ENCODE measurements at regions not wholly inside any gene's neighbourhood (a gene's known extent, or its start where the extent isn't known, plus 50 kb on each side); places are given as distances from the start of the nearest gene placed in this dataset.

GRCh38 chr18:40041951-40042350, 1913.1 kb upstream of the PIK3C3 start:
- Histone ChIP-seq H3K9me3 (ENCODE audit: low read length) (peaks cover 3% of the 10 kb centered on the region), H3K4me1 (ENCODE audit: insufficient read depth, low read length) (no peaks in the 10 kb centered on the region), H3K27ac (ENCODE audit: low read depth, low read length) (no peak overlapping the region), H3K4me3 (ENCODE audit: low read length) (no peak overlapping the region), H3K36me3 (ENCODE audit: insufficient read depth, low read length) (no peaks in the 10 kb centered on the region), H3K27me3 (ENCODE audit: insufficient read depth, low read length, poor library complexity, severe bottlenecking) (no peaks in the 10 kb centered on the region)
- H3K4me3 Mint-ChIP-seq, result no peak overlapping the region
- peaks cover 0 to 2% (median 0%) of the 10 kb centered on the region in 3 donors for H3K36me3 Mint-ChIP-seq
- no peaks in the 10 kb centered on the region for H3K4me1 Mint-ChIP-seq
- H3K9me3 Mint-ChIP-seq, result peaks cover 4 to 28% (median 13%) of the 10 kb centered on the region in 5 donors
- POLR2A ChIA-PET, result no interaction called here
- no peak for DNase-seq
- CTCF ChIA-PET, result no interaction called here
- H3K27ac Mint-ChIP-seq, result no peak overlapping the region
- H3K27me3 Mint-ChIP-seq, result no peaks in the 10 kb centered on the region

- H3K4me1 ChIP-seq (ENCODE audit: insufficient read depth, low read length), result no peaks in the 10 kb centered on the region
- ChIA-PET POLR2A (no interaction called here), CTCF (no interaction called here)
- H3K9me3 ChIP-seq (ENCODE audit: low read length), result peaks cover 3% of the 10 kb centered on the region
- no peaks in the 10 kb centered on the region for H3K4me1 Mint-ChIP-seq
- H3K36me3 ChIP-seq (ENCODE audit: insufficient read depth, low read length), result no peaks in the 10 kb centered on the region
- no peak overlapping the region for H3K4me3 ChIP-seq (ENCODE audit: low read length)
- H3K27ac Mint-ChIP-seq, result no peak overlapping the region
- no peak for DNase-seq
- H3K27ac ChIP-seq (ENCODE audit: low read depth, low read length), result no peak overlapping the region
- peaks cover 0 to 2% (median 0%) of the 10 kb centered on the region in 3 donors for H3K36me3 Mint-ChIP-seq
- no peaks in the 10 kb centered on the region for H3K27me3 Mint-ChIP-seq
- no peaks in the 10 kb centered on the region for H3K27me3 ChIP-seq (ENCODE audit: insufficient read depth, low read length, poor library complexity, severe bottlenecking)
- H3K9me3 Mint-ChIP-seq, result peaks cover 4 to 25% (median 10%) of the 10 kb centered on the region in 5 donors
- no peak overlapping the region for H3K4me3 Mint-ChIP-seq
Measured at GRCh38 chr18:40040574-40040973, 1914.5 kb upstream of the PIK3C3 start.

GRCh38 chr18:40037356-40037755, 1917.7 kb upstream of the PIK3C3 start:
- POLR2A ChIA-PET, result no interaction called here
- H3K4me3 ChIP-seq (ENCODE audit: low read length), result no peak overlapping the region

GRCh38 chr18:40036861-40037260, 1918.2 kb upstream of the PIK3C3 start:
- no peak for DNase-seq
- Histone ChIP-seq H3K27me3 (ENCODE audit: insufficient read depth, low read length, poor library complexity, severe bottlenecking) (no peaks in the 10 kb centered on the region), H3K36me3 (ENCODE audit: insufficient read depth, low read length) (no peaks in the 10 kb centered on the region), H3K27ac (ENCODE audit: low read depth, low read length) (no peak overlapping the region), H3K9me3 (ENCODE audit: low read length) (peaks cover 3% of the 10 kb centered on the region), H3K4me3 (ENCODE audit: low read length) (no peak overlapping the region), H3K4me1 (ENCODE audit: insufficient read depth, low read length) (no peaks in the 10 kb centered on the region)
- peaks cover 0 to 2% (median 0%) of the 10 kb centered on the region in 3 donors for H3K36me3 Mint-ChIP-seq
- peaks cover 2 to 30% (median 4%) of the 10 kb centered on the region in 5 donors for H3K9me3 Mint-ChIP-seq
- no peaks in the 10 kb centered on the region for H3K27me3 Mint-ChIP-seq
- no peak overlapping the region for H3K27ac Mint-ChIP-seq
- no peak overlapping the region for H3K4me3 Mint-ChIP-seq
- CTCF ChIA-PET, result no interaction called here
- POLR2A ChIA-PET, result no interaction called here
- no peaks in the 10 kb centered on the region for H3K4me1 Mint-ChIP-seq

More at GRCh38 chr18:40037356-40037755, 1917.7 kb upstream of the PIK3C3 start:
- Histone ChIP-seq H3K27me3 (ENCODE audit: insufficient read depth, low read length, poor library complexity, severe bottlenecking) (no peaks in the 10 kb centered on the region), H3K36me3 (ENCODE audit: insufficient read depth, low read length) (no peaks in the 10 kb centered on the region), H3K27ac (ENCODE audit: low read depth, low read length) (no peak overlapping the region), H3K4me1 (ENCODE audit: insufficient read depth, low read length) (no peaks in the 10 kb centered on the region), H3K9me3 (ENCODE audit: low read length) (peaks cover 3% of the 10 kb centered on the region)
- Mint-ChIP-seq H3K27me3 (no peaks in the 10 kb centered on the region), H3K36me3 (peaks cover 0 to 2% (median 0%) of the 10 kb centered on the region in 3 donors), H3K9me3 (peaks cover under 1 to 26% (median 4%) of the 10 kb centered on the region in 5 donors), H3K27ac (no peak overlapping the region), H3K4me1 (no peaks in the 10 kb centered on the region), H3K4me3 (no peak overlapping the region)
- DNase-seq, result no peak
- CTCF ChIA-PET, result no interaction called here

- CTCF ChIA-PET, result no interaction called here
- Mint-ChIP-seq H3K27ac (no peak overlapping the region), H3K36me3 (peaks cover 0 to 2% (median 0%) of the 10 kb centered on the region in 3 donors), H3K4me1 (no peaks in the 10 kb centered on the region), H3K4me3 (no peak overlapping the region), H3K9me3 (peaks cover 2 to 33% (median 4%) of the 10 kb centered on the region in 5 donors), H3K27me3 (no peaks in the 10 kb centered on the region)
- POLR2A ChIA-PET, result no interaction called here
- no peak for DNase-seq
- Histone ChIP-seq H3K36me3 (ENCODE audit: insufficient read depth, low read length) (no peaks in the 10 kb centered on the region), H3K9me3 (ENCODE audit: low read length) (no peaks in the 10 kb centered on the region), H3K27me3 (ENCODE audit: insufficient read depth, low read length, poor library complexity, severe bottlenecking) (no peaks in the 10 kb centered on the region), H3K4me1 (ENCODE audit: insufficient read depth, low read length) (no peaks in the 10 kb centered on the region), H3K27ac (ENCODE audit: low read depth, low read length) (no peak overlapping the region), H3K4me3 (ENCODE audit: low read length) (no peak overlapping the region)
Measured at GRCh38 chr18:40035966-40036365, 1919.1 kb upstream of the PIK3C3 start.

- no peak for DNase-seq
- H3K36me3 Mint-ChIP-seq, result no peaks in the 10 kb centered on the region
- H3K9me3 Mint-ChIP-seq, result peaks cover 0 to 43% (median 4%) of the 10 kb centered on the region in 5 donors
- no peak overlapping the region for H3K27ac ChIP-seq (ENCODE audit: low read depth, low read length)
- no peak overlapping the region for H3K4me3 ChIP-seq (ENCODE audit: low read length)
- no peaks in the 10 kb centered on the region for H3K4me1 Mint-ChIP-seq
- H3K4me1 ChIP-seq (ENCODE audit: insufficient read depth, low read length), result no peaks in the 10 kb centered on the region
- CTCF ChIA-PET, result no interaction called here
- no peaks in the 10 kb centered on the region for H3K36me3 ChIP-seq (ENCODE audit: insufficient read depth, low read length)
- no peaks in the 10 kb centered on the region for H3K27me3 ChIP-seq (ENCODE audit: insufficient read depth, low read length, poor library complexity, severe bottlenecking)
- no peaks in the 10 kb centered on the region for H3K9me3 ChIP-seq (ENCODE audit: low read length)
- no peak overlapping the region for H3K27ac Mint-ChIP-seq
- POLR2A ChIA-PET, result no interaction called here
- no peaks in the 10 kb centered on the region for H3K27me3 Mint-ChIP-seq
- H3K4me3 Mint-ChIP-seq, result no peak overlapping the region
Measured at GRCh38 chr18:40032076-40032475, 1923.0 kb upstream of the PIK3C3 start.

- Mint-ChIP-seq H3K4me3 (no peak overlapping the region), H3K4me1 (no peaks in the 10 kb centered on the region), H3K27me3 (no peaks in the 10 kb centered on the region), H3K9me3 (peaks cover 0 to 40% (median 4%) of the 10 kb centered on the region in 5 donors), H3K27ac (no peak overlapping the region), H3K36me3 (no peaks in the 10 kb centered on the region)
- Histone ChIP-seq H3K27ac (ENCODE audit: low read depth, low read length) (no peak overlapping the region), H3K9me3 (ENCODE audit: low read length) (no peaks in the 10 kb centered on the region), H3K4me3 (ENCODE audit: low read length) (no peak overlapping the region), H3K36me3 (ENCODE audit: insufficient read depth, low read length) (no peaks in the 10 kb centered on the region), H3K4me1 (ENCODE audit: insufficient read depth, low read length) (no peaks in the 10 kb centered on the region), H3K27me3 (ENCODE audit: insufficient read depth, low read length, poor library complexity, severe bottlenecking) (no peaks in the 10 kb centered on the region)
- DNase-seq, result no peak
- POLR2A ChIA-PET, result no interaction called here
- CTCF ChIA-PET, result no interaction called here
Measured at GRCh38 chr18:40031435-40031834, 1923.6 kb upstream of the PIK3C3 start.

GRCh38 chr18:40019797-40020392, 1935.1 kb upstream of the PIK3C3 start:
- ChIA-PET POLR2A (no interaction called here), CTCF (no interaction called here)
- Histone ChIP-seq H3K9me3 (ENCODE audit: low read length) (no peaks in the 10 kb centered on the region), H3K27ac (ENCODE audit: low read depth, low read length) (no peak overlapping the region), H3K27me3 (ENCODE audit: insufficient read depth, low read length, poor library complexity, severe bottlenecking) (no peaks in the 10 kb centered on the region), H3K4me3 (ENCODE audit: low read length) (no peak overlapping the region), H3K4me1 (ENCODE audit: insufficient read depth, low read length) (no peaks in the 10 kb centered on the region), H3K36me3 (ENCODE audit: insufficient read depth, low read length) (no peaks in the 10 kb centered on the region)
- Mint-ChIP-seq H3K36me3 (no peaks in the 10 kb centered on the region), H3K4me1 (no peaks in the 10 kb centered on the region), H3K27ac (no peak overlapping the region), H3K27me3 (no peaks in the 10 kb centered on the region), H3K9me3 (peaks cover 0 to 19% (median 7%) of the 10 kb centered on the region in 5 donors), H3K4me3 (no peak overlapping the region)
- DNase-seq, result no peak

- Histone ChIP-seq H3K4me3 (ENCODE audit: low read length) (no peak overlapping the region), H3K27ac (ENCODE audit: low read depth, low read length) (no peak overlapping the region), H3K36me3 (ENCODE audit: insufficient read depth, low read length) (no peaks in the 10 kb centered on the region), H3K9me3 (ENCODE audit: low read length) (no peaks in the 10 kb centered on the region), H3K27me3 (ENCODE audit: insufficient read depth, low read length, poor library complexity, severe bottlenecking) (no peaks in the 10 kb centered on the region), H3K4me1 (ENCODE audit: insufficient read depth, low read length) (no peaks in the 10 kb centered on the region)
- Mint-ChIP-seq H3K36me3 (no peaks in the 10 kb centered on the region), H3K27me3 (no peaks in the 10 kb centered on the region), H3K4me1 (no peaks in the 10 kb centered on the region), H3K4me3 (no peak overlapping the region), H3K27ac (no peak overlapping the region), H3K9me3 (peaks cover 0 to 20% (median 7%) of the 10 kb centered on the region in 5 donors)
- DNase-seq, result no peak
- CTCF ChIA-PET, result no interaction called here
- POLR2A ChIA-PET, result no interaction called here
Measured at GRCh38 chr18:40018266-40018665, 1936.8 kb upstream of the PIK3C3 start.

Data from CD8-positive, alpha-beta memory T cell (primary cell).